ENCODE measurements at regions not wholly inside any gene's neighbourhood (a gene's known extent, or its start where the extent isn't known, plus 50 kb on each side); places are given as distances from the start of the nearest gene placed in this dataset.

DNA sequence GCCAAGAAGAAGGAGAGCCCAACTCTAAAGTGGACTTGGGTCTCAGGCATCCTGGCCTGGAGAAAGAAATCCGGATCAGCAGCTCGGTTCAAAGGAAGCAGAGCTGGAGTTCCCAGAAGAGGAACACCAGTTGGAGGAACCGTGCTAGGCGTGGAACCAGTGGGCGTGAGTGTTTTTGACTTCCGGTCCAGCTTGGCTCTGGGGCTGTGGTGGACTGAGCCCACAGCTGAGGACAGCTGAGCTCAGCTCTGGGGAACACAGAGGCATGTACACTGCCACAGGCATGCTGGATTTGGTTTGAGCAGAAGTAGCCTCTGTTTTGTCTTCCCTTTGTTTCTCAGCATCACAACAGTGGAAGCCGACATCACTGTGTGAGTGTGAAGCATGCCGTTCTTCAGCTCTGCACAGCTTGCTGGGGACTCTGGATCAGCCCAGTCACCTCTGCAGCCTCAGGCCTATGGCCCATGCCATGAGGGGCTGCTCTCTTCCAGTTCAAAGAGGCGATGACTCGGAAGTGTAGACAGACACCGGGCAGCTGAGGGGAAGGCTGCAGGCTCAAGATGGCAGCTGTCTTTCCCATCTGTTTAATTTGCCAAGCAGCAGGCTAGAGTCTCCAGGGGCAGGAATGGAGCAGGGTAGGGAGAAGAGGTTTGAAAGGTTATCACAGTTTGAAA is 185.8 kb upstream of the UBE3A start:
- Histone ChIP-seq H3K27me3 (ENCODE audit: control insufficient read depth in 2 of 2, insufficient read depth in 2 of 2, low read length in 2 of 2) (no peaks in the 10 kb centered on the region), H3K4me1 (ENCODE audit: control insufficient read depth, extremely low read depth, insufficient read depth, low read length) (no peaks in the 10 kb centered on the region), H3K9me1 (replicated peaks; ENCODE audit: control insufficient read depth, extremely low read depth, insufficient read depth, low read length) (no peaks in the 10 kb centered on the region), H3K9me3 (replicated peaks; ENCODE audit: control insufficient read depth, insufficient read depth, low read length) (peaks cover 2% of the 10 kb centered on the region), H3K4me3 (replicated peaks in 1 of 3; ENCODE audit: insufficient read depth in 1 of 3, low read depth in 1 of 3, low read length in 3 of 3) (no peak overlapping the region), H3K4me2 (ENCODE audit: insufficient read depth, low read length) (no peak overlapping the region), H4K20me1 (replicated peaks; ENCODE audit: control insufficient read depth, extremely low read depth, insufficient read depth, low read length) (no peaks in the 10 kb centered on the region), H3K79me2 (ENCODE audit: control insufficient read depth, insufficient read depth, low read length) (no peaks in the 10 kb centered on the region), H3K36me3 (ENCODE audit: control insufficient read depth in 2 of 2, extremely low read depth in 1 of 2, insufficient read depth in 2 of 2, low read length in 2 of 2) (no peaks in the 10 kb centered on the region), H3K27ac (ENCODE audit: insufficient read depth, low read depth, low read length) (no peak overlapping the region), H2AFZ (ENCODE audit: low read depth, low read length) (no peak overlapping the region), H3K9ac (replicated peaks; ENCODE audit: extremely low read depth, insufficient read depth, low read length) (no peak overlapping the region)
- ChIA-PET CTCF (no interaction called here), POLR2A (no interaction called here)
- FAIRE-seq, result no peak
- no peak for DNase-seq (ENCODE audit: low read depth, low spot score)
- TF ChIP-seq POLR2AphosphoS5 (IDR thresholded peaks at IDR 0.05; ENCODE audit: insufficient read depth, low read depth, low read length), result no peak
- TF ChIP-seq EZH2 (IDR thresholded peaks at IDR 0.05; ENCODE audit: borderline replicate concordance, low read depth, low read length, severe bottlenecking), result no peak
- TF ChIP-seq POLR2A (IDR thresholded peaks at IDR 0.05; ENCODE audit: low read depth, low read length), result no peak
- TF ChIP-seq MYC (IDR thresholded peaks at IDR 0.05; ENCODE audit: low read depth, low read length), result no peak
- TF ChIP-seq JUN (IDR thresholded peaks at IDR 0.05; ENCODE audit: borderline replicate concordance, insufficient read depth, insufficient read length, low read depth), result no peak
- TF ChIP-seq, protein P1, sequence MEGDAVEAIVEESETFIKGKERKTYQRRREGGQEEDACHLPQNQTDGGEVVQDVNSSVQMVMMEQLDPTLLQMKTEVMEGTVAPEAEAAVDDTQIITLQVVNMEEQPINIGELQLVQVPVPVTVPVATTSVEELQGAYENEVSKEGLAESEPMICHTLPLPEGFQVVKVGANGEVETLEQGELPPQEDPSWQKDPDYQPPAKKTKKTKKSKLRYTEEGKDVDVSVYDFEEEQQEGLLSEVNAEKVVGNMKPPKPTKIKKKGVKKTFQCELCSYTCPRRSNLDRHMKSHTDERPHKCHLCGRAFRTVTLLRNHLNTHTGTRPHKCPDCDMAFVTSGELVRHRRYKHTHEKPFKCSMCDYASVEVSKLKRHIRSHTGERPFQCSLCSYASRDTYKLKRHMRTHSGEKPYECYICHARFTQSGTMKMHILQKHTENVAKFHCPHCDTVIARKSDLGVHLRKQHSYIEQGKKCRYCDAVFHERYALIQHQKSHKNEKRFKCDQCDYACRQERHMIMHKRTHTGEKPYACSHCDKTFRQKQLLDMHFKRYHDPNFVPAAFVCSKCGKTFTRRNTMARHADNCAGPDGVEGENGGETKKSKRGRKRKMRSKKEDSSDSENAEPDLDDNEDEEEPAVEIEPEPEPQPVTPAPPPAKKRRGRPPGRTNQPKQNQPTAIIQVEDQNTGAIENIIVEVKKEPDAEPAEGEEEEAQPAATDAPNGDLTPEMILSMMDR (IDR thresholded peaks at IDR 0.05; ENCODE audit: extremely low read depth in 1 of 2, insufficient read depth in 1 of 2, low read depth in 1 of 2, low read length in 2 of 2), result no peak
- TF ChIP-seq FOS (IDR thresholded peaks at IDR 0.05; ENCODE audit: borderline replicate concordance, insufficient read depth, low read length), result no peak
- TF ChIP-seq GATA2 (IDR thresholded peaks at IDR 0.05; ENCODE audit: insufficient read depth, insufficient read length, low read depth, low read length), result no peak
- TF ChIP-seq, protein P2, sequence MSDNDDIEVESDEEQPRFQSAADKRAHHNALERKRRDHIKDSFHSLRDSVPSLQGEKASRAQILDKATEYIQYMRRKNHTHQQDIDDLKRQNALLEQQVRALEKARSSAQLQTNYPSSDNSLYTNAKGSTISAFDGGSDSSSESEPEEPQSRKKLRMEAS (IDR thresholded peaks at IDR 0.05; ENCODE audit: insufficient read depth, insufficient read length), result no peak
- dilution Hi-C loops (cut with MboI; ENCODE audit: extremely low pct_ligation_motif_present, low sequenced_read_pairs), result no loop called here
- intact Hi-C loops (cut with micrococcal nuclease), result no loop called here
- no TSS peak for BruUV-seq (replicated peaks)
